CD14-positive monocyte (primary cell): ENCODE measurements at regions not wholly inside any gene's neighbourhood (a gene's known extent, or its start where the extent isn't known, plus 50 kb on each side); places are given as distances from the start of the nearest gene placed in this dataset.
"Not testable (repeated sequence)": the region's sequence is repeated elsewhere in the genome, so short reads cannot be mapped to it uniquely, and the experiment has no call there.

Source experiments
- DNase-seq, 3 donors: peaks; one replicate each; pipeline ENCODE4 v3.0.0-alpha.2; 2011 to 2022
- H2AFZ ChIP-seq: 2 replicates; pipeline ENCODE4 v1.6.0; 2012; ENCODE audit warnings: mild to moderate bottlenecking, low read depth, low read length, inconsistent platforms; ENCODE audit not compliant: insufficient read depth, poor library complexity, severe bottlenecking
- H3K27ac ChIP-seq, 2 donors: 1 replicate in 1 of 2; 2 replicates in 1 of 2; pipeline ENCODE4 v1.5.1; 2012 to 2013; ENCODE audit warnings: low read length in 2 of 2, control low read depth in 1 of 2, inconsistent platforms in 1 of 2, low read depth in 1 of 2, mild to moderate bottlenecking in 1 of 2
- H3K27me3 ChIP-seq, 2 donors: one replicate each; pipeline versions ENCODE4 v1.6.0 to v1.6.1; 2011 to 2013; ENCODE audit warnings: low read length in 2 of 2; ENCODE audit not compliant: control insufficient read depth in 2 of 2, insufficient read depth in 2 of 2
- H3K36me3 ChIP-seq, 2 donors: replicated peaks in 1 of 2; 1 replicate in 1 of 2; 2 replicates in 1 of 2; pipeline versions ENCODE4 v1.5.1 to v1.6.1; 2012 to 2013; ENCODE audit warnings: low read length in 2 of 2, control low read depth in 1 of 2, inconsistent platforms in 1 of 2, mild to moderate bottlenecking in 1 of 2; ENCODE audit not compliant: insufficient read depth in 2 of 2, control insufficient read depth in 1 of 2
- H3K4me1 ChIP-seq, 2 donors: 1 replicate in 1 of 2; 2 replicates in 1 of 2; pipeline versions ENCODE4 v1.5.1 to v1.6.1; 2012 to 2013; ENCODE audit warnings: low read length in 2 of 2, control low read depth in 1 of 2, inconsistent platforms in 1 of 2, mild to moderate bottlenecking in 1 of 2, moderate library complexity in 1 of 2; ENCODE audit not compliant: insufficient read depth in 2 of 2, control insufficient read depth in 1 of 2
- H3K4me2 ChIP-seq: replicated peaks from 2 replicates; pipeline ENCODE3; 2012; ENCODE audit warnings: low read length, moderate library complexity, mild to moderate bottlenecking; ENCODE audit not compliant: poor library complexity, severe bottlenecking; ENCODE audit errors: extremely low read depth
- H3K4me3 ChIP-seq, 3 experiments: fragments of 200-600 bp in 1 of 3; sonication (generic) in 1 of 3; replicated peaks in 1 of 3; 1 replicate in 2 of 3; 2 replicates in 1 of 3; pipeline ENCODE4 v1.5.1; 2011 to 2013; ENCODE audit warnings: low read length in 3 of 3, mild to moderate bottlenecking in 3 of 3, control low read depth in 2 of 3, low read depth in 2 of 3, inconsistent platforms in 1 of 3, moderate library complexity in 1 of 3
- H3K79me2 ChIP-seq: 2 replicates; pipeline ENCODE4 v1.6.0; 2012; ENCODE audit warnings: mild to moderate bottlenecking, control low read depth, inconsistent platforms, low read length, moderate library complexity; ENCODE audit not compliant: insufficient read depth
- H3K9ac ChIP-seq: 2 replicates; pipeline ENCODE4 v1.6.0; 2017; ENCODE audit warnings: low read length, mild to moderate bottlenecking; ENCODE audit not compliant: insufficient read depth, poor library complexity, severe bottlenecking
- H3K9me3 ChIP-seq, 2 donors: replicated peaks in 1 of 2; 1 replicate in 1 of 2; 2 replicates in 1 of 2; pipeline versions ENCODE4 v1.5.1 to v1.6.1; 2012 to 2013; ENCODE audit warnings: low read length in 2 of 2, control low read depth in 1 of 2; ENCODE audit not compliant: control insufficient read depth in 1 of 2, insufficient read depth in 1 of 2
- H4K20me1 ChIP-seq: 2 replicates; pipeline ENCODE4 v1.6.0; 2012; ENCODE audit warnings: mild to moderate bottlenecking, low read length, control low read depth, moderate library complexity; ENCODE audit not compliant: insufficient read depth
- H3K27ac Mint-ChIP-seq, 7 donors: one replicate each; pipeline ENCODE4 v1.8.0; 2020; ENCODE audit warnings: mild to moderate bottlenecking in 7 of 7, mixed read lengths in 7 of 7, moderate library complexity in 6 of 7, inconsistent platforms in 2 of 7
- H3K27me3 Mint-ChIP-seq, 3 donors: one replicate each; pipeline ENCODE4 v1.8.0; 2021 to 2022; ENCODE audit warnings: low read depth in 3 of 3, mild to moderate bottlenecking in 3 of 3, mixed read lengths in 3 of 3, moderate library complexity in 3 of 3, inconsistent platforms in 1 of 3
- H3K36me3 Mint-ChIP-seq, 2 donors: one replicate each; pipeline ENCODE4 v1.8.0; 2020; ENCODE audit warnings: mixed read lengths in 2 of 2, inconsistent platforms in 1 of 2, mild to moderate bottlenecking in 1 of 2
- H3K4me1 Mint-ChIP-seq: one replicate; pipeline ENCODE4 v1.8.0; 2020; ENCODE audit warnings: mild to moderate bottlenecking, mixed read lengths
- H3K4me3 Mint-ChIP-seq, 2 donors: one replicate each; pipeline ENCODE4 v1.8.0; 2020; ENCODE audit warnings: mild to moderate bottlenecking in 2 of 2, mixed read lengths in 2 of 2, moderate library complexity in 1 of 2
- H3K9me3 Mint-ChIP-seq, 7 donors: one replicate each; pipeline ENCODE4 v1.8.0; 2020 to 2022; ENCODE audit warnings: mixed read lengths in 7 of 7, mild to moderate bottlenecking in 6 of 7, moderate library complexity in 6 of 7, inconsistent platforms in 2 of 7
- WGBS: methylation state at CpG from one replicate; pipeline ENCODE4 v1.1.5; 2013; ENCODE audit warnings: missing lambda C conversion rate; ENCODE audit not compliant: insufficient coverage; 5-methylcytosine and 5-hydroxymethylcytosine counted together
- intact Hi-C, 2 donors: fragments of 100-400 bp; cut with micrococcal nuclease; formaldehyde crosslinking; loops; one replicate each; pipeline versions ENCODE4 v1.15.0 to v1.15.1; 2023

- H4K20me1 ChIP-seq, H3K36me3 ChIP-seq, intact Hi-C loops, H3K9me3 Mint-ChIP-seq, H3K9me3 ChIP-seq, H3K4me2 ChIP-seq, H3K4me3 Mint-ChIP-seq, H3K4me1 Mint-ChIP-seq, H3K27ac Mint-ChIP-seq, DNase-seq, H3K27ac ChIP-seq, H3K27me3 ChIP-seq, H3K4me3 ChIP-seq, H3K27me3 Mint-ChIP-seq, H3K36me3 Mint-ChIP-seq, H3K79me2 ChIP-seq, H3K4me1 ChIP-seq, H2AFZ ChIP-seq, H3K9ac ChIP-seq: not testable (repeated sequence)
- no CpG with 5 or more reads among the region's 2 CpGs for WGBS
Measured at GRCh38 chr20:25932170-25932569, 235.5 kb upstream of the ZNF337 start.

- H3K36me3 ChIP-seq, H3K4me1 ChIP-seq, H3K9me3 ChIP-seq, H3K4me2 ChIP-seq, H3K79me2 ChIP-seq, H3K9ac ChIP-seq, H3K27ac Mint-ChIP-seq, H2AFZ ChIP-seq, H3K36me3 Mint-ChIP-seq, DNase-seq, H4K20me1 ChIP-seq, H3K9me3 Mint-ChIP-seq, H3K4me3 Mint-ChIP-seq, H3K27ac ChIP-seq, H3K4me1 Mint-ChIP-seq, H3K4me3 ChIP-seq, intact Hi-C loops, H3K27me3 ChIP-seq, H3K27me3 Mint-ChIP-seq: not testable (repeated sequence)
Measured at GRCh38 chr20:25902321-25902720, 205.7 kb upstream of the ZNF337 start.

- not testable (repeated sequence) for H3K4me1 Mint-ChIP-seq
Measured at GRCh38 chr20:25898663-25899062, 202.0 kb upstream of the ZNF337 start.

GRCh38 chr20:25879096-25879495, 182.4 kb upstream of the ZNF337 start:
- H3K9me3 Mint-ChIP-seq, intact Hi-C loops: not testable (repeated sequence)
- no CpG with 5 or more reads among the region's 2 CpGs for WGBS

More at GRCh38 chr20:25898663-25899062, 202.0 kb upstream of the ZNF337 start:
- H3K9me3 ChIP-seq, H3K4me3 Mint-ChIP-seq, H3K9me3 Mint-ChIP-seq, H4K20me1 ChIP-seq, H3K27ac ChIP-seq, H3K4me1 ChIP-seq, intact Hi-C loops, DNase-seq, H3K27me3 ChIP-seq, H3K4me3 ChIP-seq, H2AFZ ChIP-seq, H3K9ac ChIP-seq, H3K79me2 ChIP-seq, H3K27me3 Mint-ChIP-seq, H3K4me2 ChIP-seq, H3K36me3 Mint-ChIP-seq, H3K36me3 ChIP-seq: not testable (repeated sequence)
- 77% methylated on average over 4 of the region's 5 CpGs for WGBS
- peak overlapping the region in 1 of 7 donors; percentile 84 for H3K27ac Mint-ChIP-seq

More at GRCh38 chr20:25879096-25879495, 182.4 kb upstream of the ZNF337 start:
- H3K4me2 ChIP-seq, DNase-seq, H3K9me3 ChIP-seq, H3K36me3 ChIP-seq, H3K4me3 Mint-ChIP-seq, H3K27me3 ChIP-seq, H2AFZ ChIP-seq, H3K79me2 ChIP-seq, H3K4me1 ChIP-seq, H4K20me1 ChIP-seq, H3K36me3 Mint-ChIP-seq, H3K4me3 ChIP-seq, H3K27ac ChIP-seq, H3K27ac Mint-ChIP-seq, H3K27me3 Mint-ChIP-seq, H3K9ac ChIP-seq, H3K4me1 Mint-ChIP-seq: not testable (repeated sequence)
